ENCODE measurements at regions not wholly inside any gene's neighbourhood (a gene's known extent, or its start where the extent isn't known, plus 50 kb on each side); places are given as distances from the start of the nearest gene placed in this dataset.

DNA sequence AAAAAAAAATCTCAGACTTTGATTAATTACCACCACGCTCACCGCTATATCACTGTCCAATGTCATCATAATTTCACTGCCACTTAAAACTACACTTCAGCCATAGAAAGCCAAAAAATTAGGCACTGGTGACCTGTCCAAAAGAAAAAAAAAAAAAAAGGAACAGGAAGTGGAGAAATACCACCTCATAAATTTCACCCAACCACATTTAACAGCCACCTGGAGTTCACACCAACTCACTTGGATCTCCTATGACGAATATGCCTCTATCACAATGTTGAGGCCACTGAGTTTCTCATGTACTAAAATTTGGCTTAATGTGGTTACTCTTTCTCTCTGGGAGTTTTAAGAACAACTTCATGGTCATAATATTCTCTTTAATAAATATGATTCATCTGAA is 237.5 kb upstream of the RSPO3 start:
- no peaks in the 10 kb centered on the region for H4K20me1 ChIP-seq (ENCODE audit: insufficient read depth, low read length)
- H3K9ac ChIP-seq (ENCODE audit: low read length): no peak overlapping the region
- TF ChIP-seq EZH2 (IDR thresholded peaks at IDR 0.05; ENCODE audit: borderline replicate concordance, low read length): no peak
- TF ChIP-seq, protein P1, sequence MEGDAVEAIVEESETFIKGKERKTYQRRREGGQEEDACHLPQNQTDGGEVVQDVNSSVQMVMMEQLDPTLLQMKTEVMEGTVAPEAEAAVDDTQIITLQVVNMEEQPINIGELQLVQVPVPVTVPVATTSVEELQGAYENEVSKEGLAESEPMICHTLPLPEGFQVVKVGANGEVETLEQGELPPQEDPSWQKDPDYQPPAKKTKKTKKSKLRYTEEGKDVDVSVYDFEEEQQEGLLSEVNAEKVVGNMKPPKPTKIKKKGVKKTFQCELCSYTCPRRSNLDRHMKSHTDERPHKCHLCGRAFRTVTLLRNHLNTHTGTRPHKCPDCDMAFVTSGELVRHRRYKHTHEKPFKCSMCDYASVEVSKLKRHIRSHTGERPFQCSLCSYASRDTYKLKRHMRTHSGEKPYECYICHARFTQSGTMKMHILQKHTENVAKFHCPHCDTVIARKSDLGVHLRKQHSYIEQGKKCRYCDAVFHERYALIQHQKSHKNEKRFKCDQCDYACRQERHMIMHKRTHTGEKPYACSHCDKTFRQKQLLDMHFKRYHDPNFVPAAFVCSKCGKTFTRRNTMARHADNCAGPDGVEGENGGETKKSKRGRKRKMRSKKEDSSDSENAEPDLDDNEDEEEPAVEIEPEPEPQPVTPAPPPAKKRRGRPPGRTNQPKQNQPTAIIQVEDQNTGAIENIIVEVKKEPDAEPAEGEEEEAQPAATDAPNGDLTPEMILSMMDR (IDR thresholded peaks at IDR 0.05; ENCODE audit: low read length): no peak
- no peaks in the 10 kb centered on the region for H3K9me3 ChIP-seq (ENCODE audit: low read length)
- H3K4me3 ChIP-seq (ENCODE audit: low read depth, low read length, poor library complexity, severe bottlenecking): no peak overlapping the region
- no peak overlapping the region for H2AFZ ChIP-seq (ENCODE audit: low read length)
- no peaks in the 10 kb centered on the region for H3K4me1 ChIP-seq (ENCODE audit: insufficient read depth, low read length, severe bottlenecking)
- H3K79me2 ChIP-seq (ENCODE audit: insufficient read depth, low read length): no peaks in the 10 kb centered on the region
- H3K27ac ChIP-seq (ENCODE audit: low read depth, low read length, poor library complexity, severe bottlenecking): no peak overlapping the region
- H3K36me3 ChIP-seq (ENCODE audit: insufficient read depth, low read length): no peaks in the 10 kb centered on the region
- no peaks in the 10 kb centered on the region for H3K9me2 ChIP-seq (ENCODE audit: low read depth, low read length)
- H3F3A ChIP-seq (ENCODE audit: insufficient read depth, low read length): no peaks in the 10 kb centered on the region
- no peaks in the 10 kb centered on the region for H3K27me3 ChIP-seq (ENCODE audit: insufficient read depth, low read length)
- H3K4me2 ChIP-seq (ENCODE audit: low read length): no peak overlapping the region

- Histone ChIP-seq H2AFZ (ENCODE audit: low read length) (no peak overlapping the region), H3K4me1 (ENCODE audit: insufficient read depth, low read length, severe bottlenecking) (no peaks in the 10 kb centered on the region), H3K9me2 (ENCODE audit: low read depth, low read length) (no peaks in the 10 kb centered on the region), H3K27ac (ENCODE audit: low read depth, low read length, poor library complexity, severe bottlenecking) (no peak overlapping the region), H3K9ac (ENCODE audit: low read length) (no peak overlapping the region), H3K27me3 (ENCODE audit: insufficient read depth, low read length) (no peaks in the 10 kb centered on the region), H3F3A (ENCODE audit: insufficient read depth, low read length) (no peaks in the 10 kb centered on the region), H3K4me3 (ENCODE audit: low read depth, low read length, poor library complexity, severe bottlenecking) (no peak overlapping the region), H3K4me2 (ENCODE audit: low read length) (no peak overlapping the region), H3K79me2 (ENCODE audit: insufficient read depth, low read length) (no peaks in the 10 kb centered on the region), H4K20me1 (ENCODE audit: insufficient read depth, low read length) (no peaks in the 10 kb centered on the region), H3K9me3 (ENCODE audit: low read length) (no peaks in the 10 kb centered on the region), H3K36me3 (ENCODE audit: insufficient read depth, low read length) (no peaks in the 10 kb centered on the region)
- no peak for TF ChIP-seq EZH2 (IDR thresholded peaks at IDR 0.05; ENCODE audit: borderline replicate concordance, low read length)
- TF ChIP-seq, protein P1 (IDR thresholded peaks at IDR 0.05; ENCODE audit: low read length): no peak
Measured at GRCh38 chr6:126886106-126886505, 232.4 kb upstream of the RSPO3 start.

DNA sequence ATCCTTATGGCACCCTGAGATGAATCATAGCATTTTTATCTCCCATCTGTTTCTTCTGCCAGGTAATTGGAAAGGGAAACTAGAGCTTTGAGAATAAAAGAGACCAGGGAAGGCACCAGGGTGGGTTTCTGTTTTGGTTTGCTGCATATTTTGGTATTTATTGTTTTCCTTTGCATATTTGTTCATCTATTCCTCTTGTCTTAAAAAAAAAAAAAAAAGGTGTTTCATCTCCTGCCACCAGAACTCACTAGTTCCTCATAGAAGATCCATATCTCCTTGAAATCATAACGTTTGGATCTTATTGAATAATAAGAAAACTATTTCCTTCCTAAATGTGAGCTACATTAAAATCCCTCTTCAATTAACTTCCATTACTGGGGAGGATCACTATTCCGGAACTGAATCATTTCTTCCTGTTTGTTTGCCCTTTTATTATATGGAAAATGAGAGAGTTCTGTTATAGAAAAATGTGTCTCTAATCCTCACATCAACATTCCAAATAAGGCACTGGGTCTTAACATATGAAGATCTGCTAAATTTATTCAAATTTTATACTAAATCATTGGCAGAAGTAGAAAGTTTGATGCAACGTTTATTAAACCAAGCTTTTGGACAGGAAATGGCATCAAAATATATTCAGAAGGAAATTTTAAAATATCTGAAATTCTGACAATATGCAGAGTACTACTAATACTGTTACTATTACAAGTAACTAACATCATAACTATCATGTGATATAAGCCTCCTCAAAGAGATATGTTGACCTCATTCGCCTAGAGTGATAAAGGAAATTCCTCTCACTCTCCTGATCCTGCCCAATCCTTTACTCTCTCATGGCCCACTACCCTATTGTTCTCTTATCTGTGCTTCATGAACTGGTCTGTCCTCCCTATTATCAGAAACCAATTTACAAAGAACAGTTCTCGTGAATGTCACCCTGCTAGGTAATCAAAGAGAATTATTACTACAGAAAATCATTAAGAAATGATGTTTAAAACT is 229.4 kb upstream of the RSPO3 start:
- no peaks in the 10 kb centered on the region for H3K9me2 ChIP-seq (ENCODE audit: low read depth, low read length)
- no peaks in the 10 kb centered on the region for H3F3A ChIP-seq (ENCODE audit: insufficient read depth, low read length)
- no peak overlapping the region for H3K9ac ChIP-seq (ENCODE audit: low read length)
- TF ChIP-seq EZH2 (IDR thresholded peaks at IDR 0.05; ENCODE audit: borderline replicate concordance, low read length): no peak
- TF ChIP-seq, protein P1 (IDR thresholded peaks at IDR 0.05; ENCODE audit: low read length): no peak
- H2AFZ ChIP-seq (ENCODE audit: low read length): no peak overlapping the region
- H4K20me1 ChIP-seq (ENCODE audit: insufficient read depth, low read length): no peaks in the 10 kb centered on the region
- H3K4me3 ChIP-seq (ENCODE audit: low read depth, low read length, poor library complexity, severe bottlenecking): no peak overlapping the region
- H3K36me3 ChIP-seq (ENCODE audit: insufficient read depth, low read length): no peaks in the 10 kb centered on the region
- no peak overlapping the region for H3K27ac ChIP-seq (ENCODE audit: low read depth, low read length, poor library complexity, severe bottlenecking)
- no peaks in the 10 kb centered on the region for H3K79me2 ChIP-seq (ENCODE audit: insufficient read depth, low read length)
- H3K4me2 ChIP-seq (ENCODE audit: low read length): no peak overlapping the region
- no peaks in the 10 kb centered on the region for H3K9me3 ChIP-seq (ENCODE audit: low read length)
- H3K4me1 ChIP-seq (ENCODE audit: insufficient read depth, low read length, severe bottlenecking): no peaks in the 10 kb centered on the region
- H3K27me3 ChIP-seq (ENCODE audit: insufficient read depth, low read length): no peaks in the 10 kb centered on the region

Data from OCI-LY1 (cell line).